ENCODE measurements at regions not wholly inside any gene's neighbourhood (a gene's known extent, or its start where the extent isn't known, plus 50 kb on each side); places are given as distances from the start of the nearest gene placed in this dataset.

GRCh38 chr3:135667061-135667460, 298.5 kb upstream of the PPP2R3A start:
- TF ChIP-seq POLR2A (IDR thresholded peaks at IDR 0.05): no peak
- TF ChIP-seq CTCF (IDR thresholded peaks at IDR 0.05): no peak
- TF ChIP-seq POLR2AphosphoS5 (IDR thresholded peaks at IDR 0.05): no peak
- no peak for TF ChIP-seq EP300 (IDR thresholded peaks at IDR 0.05; ENCODE audit: low read depth)
- H3K4me3 ChIP-seq: no peak overlapping the region
- H3K36me3 ChIP-seq: no peaks in the 10 kb centered on the region
- in situ Hi-C loops (cut with MboI; ENCODE audit: low pct_ligation_motif_present in 1 of 4, low pct_unique_long_range_greater_than_20kb in 1 of 4, low sequenced_read_pairs in 3 of 4): no loop called here
- DNase-seq: no peak
- intact Hi-C loops (cut with DNase I; ENCODE audit: low total_unique reads): no loop called here
- WGBS, 2 donors (ENCODE audit: low coverage in 1 of 2): 50% methylated on average over 1 of the region's 1 CpG; no CpG with 5 or more reads in 1 of the 2 donors
- no peaks in the 10 kb centered on the region for H3K27me3 ChIP-seq
- no peak overlapping the region for H3K27ac ChIP-seq
- H3K9me3 ChIP-seq: no peaks in the 10 kb centered on the region
- H3K4me1 ChIP-seq: no peaks in the 10 kb centered on the region

DNA sequence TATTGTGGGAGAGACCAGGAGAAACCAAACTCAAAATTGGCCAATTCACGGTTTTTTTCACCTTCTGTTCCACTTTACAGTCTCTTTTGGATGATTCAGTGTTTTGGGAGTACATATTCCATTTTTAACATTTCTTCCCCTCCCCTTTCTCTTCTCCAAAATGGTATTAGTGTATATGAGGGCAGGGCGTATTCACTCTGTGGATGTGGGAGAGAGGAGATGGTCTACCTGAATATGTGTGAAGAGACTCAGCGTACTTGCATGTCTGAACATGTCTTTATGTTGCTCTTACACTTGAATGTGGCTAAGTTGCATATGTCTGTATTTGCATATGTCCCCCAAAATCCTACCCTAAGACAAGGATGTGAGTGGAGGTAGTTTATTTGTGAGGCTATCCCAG, 291.0 kb upstream of the PPP2R3A start:
- WGBS, 2 donors (ENCODE audit: low coverage in 1 of 2): 83% methylated on average over 2 to 3 of the region's 3 CpGs
- no peaks in the 10 kb centered on the region for H3K36me3 ChIP-seq
- no peak overlapping the region for H3K4me3 ChIP-seq
- no peaks in the 10 kb centered on the region for H3K9me3 ChIP-seq
- intact Hi-C loops (cut with DNase I; ENCODE audit: low total_unique reads): no loop called here
- no peaks in the 10 kb centered on the region for H3K27me3 ChIP-seq
- H3K27ac ChIP-seq: no peak overlapping the region
- DNase-seq: no peak
- in situ Hi-C loops (cut with MboI; ENCODE audit: low pct_ligation_motif_present in 1 of 4, low pct_unique_long_range_greater_than_20kb in 1 of 4, low sequenced_read_pairs in 3 of 4): no loop called here
- H3K4me1 ChIP-seq: no peaks in the 10 kb centered on the region
- TF ChIP-seq POLR2A (IDR thresholded peaks at IDR 0.05): no peak
- no peak for TF ChIP-seq EP300 (IDR thresholded peaks at IDR 0.05; ENCODE audit: low read depth)
- TF ChIP-seq POLR2AphosphoS5 (IDR thresholded peaks at IDR 0.05): no peak
- no peak for TF ChIP-seq CTCF (IDR thresholded peaks at IDR 0.05)

GRCh38 chr3:135678386-135678785, 287.1 kb upstream of the PPP2R3A start:
- DNase-seq: no peak
- no peaks in the 10 kb centered on the region for H3K9me3 ChIP-seq
- intact Hi-C loops (cut with DNase I; ENCODE audit: low total_unique reads) (no loop called here), in situ Hi-C loops (cut with MboI; ENCODE audit: low pct_ligation_motif_present in 1 of 4, low pct_unique_long_range_greater_than_20kb in 1 of 4, low sequenced_read_pairs in 3 of 4) (no loop called here)
- H3K4me3 ChIP-seq: no peak overlapping the region
- H3K36me3 ChIP-seq: no peaks in the 10 kb centered on the region
- H3K27me3 ChIP-seq: no peaks in the 10 kb centered on the region
- TF ChIP-seq POLR2AphosphoS5 (IDR thresholded peaks at IDR 0.05): no peak
- no peak for TF ChIP-seq EP300 (IDR thresholded peaks at IDR 0.05; ENCODE audit: low read depth)
- TF ChIP-seq CTCF (IDR thresholded peaks at IDR 0.05): no peak
- no peak for TF ChIP-seq POLR2A (IDR thresholded peaks at IDR 0.05)
- WGBS, 2 donors (ENCODE audit: low coverage in 1 of 2): 48% methylated on average over 4 of the region's 4 CpGs; no CpG with 5 or more reads in 1 of the 2 donors
- H3K4me1 ChIP-seq: no peaks in the 10 kb centered on the region
- H3K27ac ChIP-seq: no peak overlapping the region

DNA sequence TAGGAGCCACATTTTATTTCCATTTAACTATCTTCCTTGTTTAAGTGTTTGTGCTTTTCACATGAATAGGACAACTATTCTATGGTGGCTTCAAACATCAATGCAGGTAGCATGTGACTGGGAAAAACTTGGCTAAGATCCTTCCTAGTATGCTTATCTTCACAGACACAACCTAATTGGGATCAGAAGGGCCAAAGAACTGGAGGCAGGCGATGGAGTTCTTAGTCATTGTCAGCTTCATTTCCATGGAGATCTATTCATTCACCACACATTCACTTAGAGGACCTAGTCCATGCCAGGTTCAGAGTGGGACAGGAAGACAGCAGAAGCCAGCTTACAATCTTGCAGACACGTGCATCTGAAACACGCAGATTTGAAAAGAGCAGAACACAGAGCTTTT, 277.5 kb upstream of the PPP2R3A start:
- no peaks in the 10 kb centered on the region for H3K4me1 ChIP-seq

More for the DNA sequence above, 277.5 kb upstream of the PPP2R3A start:
- DNase-seq: no peak
- Histone ChIP-seq H3K27me3 (no peaks in the 10 kb centered on the region), H3K27ac (no peak overlapping the region), H3K9me3 (no peaks in the 10 kb centered on the region), H3K36me3 (no peaks in the 10 kb centered on the region), H3K4me3 (no peak overlapping the region)
- intact Hi-C loops (cut with DNase I; ENCODE audit: low total_unique reads): no loop called here
- 91 to 95% methylated on average over 3 of the region's 3 CpGs for WGBS, 2 donors (ENCODE audit: low coverage in 1 of 2)
- in situ Hi-C loops (cut with MboI; ENCODE audit: low pct_ligation_motif_present in 1 of 4, low pct_unique_long_range_greater_than_20kb in 1 of 4, low sequenced_read_pairs in 3 of 4): no loop called here
- TF ChIP-seq POLR2AphosphoS5 (IDR thresholded peaks at IDR 0.05) (no peak), CTCF (IDR thresholded peaks at IDR 0.05) (no peak), EP300 (IDR thresholded peaks at IDR 0.05; ENCODE audit: low read depth) (no peak), POLR2A (IDR thresholded peaks at IDR 0.05) (no peak)
